ENCODE measurements at regions not wholly inside any gene's neighbourhood (a gene's known extent, or its start where the extent isn't known, plus 50 kb on each side); places are given as distances from the start of the nearest gene placed in this dataset.
"Not testable (repeated sequence)": the region's sequence is repeated elsewhere in the genome, so short reads cannot be mapped to it uniquely, and the experiment has no call there.

DNA sequence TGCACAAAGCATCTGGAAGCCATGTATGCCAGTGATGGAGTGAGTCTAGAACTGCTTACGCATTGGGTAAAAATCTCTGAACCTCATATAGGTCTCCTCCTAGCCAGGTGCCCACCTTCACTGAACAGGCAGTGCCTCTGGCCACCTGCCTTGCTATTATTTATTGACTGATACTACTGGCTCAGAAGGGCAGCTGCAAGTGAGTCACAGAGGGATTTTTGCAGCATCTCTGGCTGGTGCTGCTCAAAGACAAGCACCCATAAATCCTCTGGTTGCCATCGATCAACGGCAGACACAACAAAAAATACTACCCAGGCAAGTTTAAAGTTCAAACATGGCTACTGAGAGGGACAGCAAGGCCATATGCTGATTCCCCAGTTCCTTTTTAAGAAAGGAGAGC is 279.4 kb downstream of the UBE3D start:
- TF ChIP-seq CTCF (conservative IDR thresholded peaks at IDR 0.05; ENCODE audit: low read depth, low read length): no peak
- no peak overlapping the region for H3K4me3 ChIP-seq (ENCODE audit: low read depth, low read length)
- DNase-seq (ENCODE audit: low read depth): no peak

- DNase-seq (ENCODE audit: low read depth): no peak
- no peak for TF ChIP-seq CTCF (conservative IDR thresholded peaks at IDR 0.05; ENCODE audit: low read depth, low read length)
- H3K4me3 ChIP-seq (ENCODE audit: low read depth, low read length): no peak overlapping the region
Measured at GRCh38 chr6:82795940-82796339, 269.7 kb downstream of the UBE3D start.

- H3K4me3 ChIP-seq (ENCODE audit: low read depth, low read length): no peak overlapping the region
- no peak for TF ChIP-seq CTCF (conservative IDR thresholded peaks at IDR 0.05; ENCODE audit: low read depth, low read length)
Measured at GRCh38 chr6:82801083-82801482, 264.6 kb downstream of the UBE3D start.

DNA sequence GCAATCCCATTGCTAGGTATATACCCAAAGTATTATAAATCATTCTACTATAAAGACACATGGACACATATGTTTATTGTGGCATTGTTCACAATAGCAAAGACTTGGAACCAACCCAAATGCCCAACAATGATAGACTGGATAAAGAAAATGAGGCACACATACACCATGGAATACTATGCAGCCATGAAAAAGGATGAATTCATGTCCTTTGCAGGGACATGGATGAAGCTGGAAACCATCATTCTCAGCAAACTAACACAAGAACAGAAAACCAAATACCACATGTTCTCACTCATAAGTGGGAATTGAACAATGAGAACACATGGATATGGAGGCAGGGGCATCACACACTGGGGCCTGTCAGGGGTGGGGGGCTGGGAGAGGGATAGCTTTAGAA is 249.4 kb downstream of the UBE3D start:
- DNase-seq (ENCODE audit: low read depth); H3K4me3 ChIP-seq (ENCODE audit: low read depth, low read length): not testable (repeated sequence)

More at GRCh38 chr6:82801083-82801482, 264.6 kb downstream of the UBE3D start:
- no peak for DNase-seq (ENCODE audit: low read depth)

GRCh38 chr6:82818727-82819126 is 246.9 kb downstream of the UBE3D start:
- H3K4me3 ChIP-seq (ENCODE audit: low read depth, low read length): no peak overlapping the region
- no peak for DNase-seq (ENCODE audit: low read depth)
- TF ChIP-seq CTCF (conservative IDR thresholded peaks at IDR 0.05; ENCODE audit: low read depth, low read length): no peak

- no peak for TF ChIP-seq CTCF (conservative IDR thresholded peaks at IDR 0.05; ENCODE audit: low read depth, low read length)
- no peak for DNase-seq (ENCODE audit: low read depth)
- no peak overlapping the region for H3K4me3 ChIP-seq (ENCODE audit: low read depth, low read length)
Measured at GRCh38 chr6:82823361-82823760, 242.3 kb downstream of the UBE3D start.

GRCh38 chr6:82832811-82833210 is 232.8 kb downstream of the UBE3D start:
- DNase-seq (ENCODE audit: low read depth): no peak
- TF ChIP-seq CTCF (conservative IDR thresholded peaks at IDR 0.05; ENCODE audit: low read depth, low read length): no peak
- H3K4me3 ChIP-seq (ENCODE audit: low read depth, low read length): no peak overlapping the region

GRCh38 chr6:82833481-82833880 is 232.2 kb downstream of the UBE3D start:
- DNase-seq (ENCODE audit: low read depth): no peak
- TF ChIP-seq CTCF (conservative IDR thresholded peaks at IDR 0.05; ENCODE audit: low read depth, low read length): no peak
- no peak overlapping the region for H3K4me3 ChIP-seq (ENCODE audit: low read depth, low read length)
